GM23338 (cell line): ENCODE measurements at regions not wholly inside any gene's neighbourhood (a gene's known extent, or its start where the extent isn't known, plus 50 kb on each side); places are given as distances from the start of the nearest gene placed in this dataset.

Experiments
- ATAC-seq: fragments of 200-7000 bp; cut with Tn5 transposase; 3 replicates; pipeline ENCODE4 v1.9.1; 2020
- DNase-seq: peaks from one replicate; pipeline ENCODE4 v3.0.0-alpha.2; 2015; ENCODE audit warnings: low spot score
- H2AFZ ChIP-seq: fragments of 200-600 bp; sonication (generic); 2 replicates; pipeline ENCODE4 v1.8.0; 2016; ENCODE audit warnings: antibody characterized with exemption, mild to moderate bottlenecking, moderate library complexity
- H3F3A ChIP-seq: fragments of 200-600 bp; sonication (generic); replicated peaks from 2 replicates; pipeline ENCODE4 v1.8.0; 2017; ENCODE audit warnings: antibody characterized with exemption, mixed run types, low read depth
- H3K27ac ChIP-seq: fragments of 200-600 bp; sonication (generic); 2 replicates; pipeline ENCODE4 v1.6.1; 2016; ENCODE audit warnings: low read depth
- H3K27me3 ChIP-seq: fragments of 200-600 bp; sonication (generic); 2 replicates; pipeline ENCODE4 v1.8.0; 2016; ENCODE audit warnings: mild to moderate bottlenecking, mixed run types, moderate library complexity; ENCODE audit not compliant: insufficient read depth
- H3K36me3 ChIP-seq: fragments of 200-600 bp; sonication (generic); 2 replicates; pipeline ENCODE4 v1.8.0; 2016; ENCODE audit warnings: mild to moderate bottlenecking; ENCODE audit not compliant: insufficient read depth
- H3K4me1 ChIP-seq: fragments of 200-600 bp; sonication (generic); 2 replicates; pipeline ENCODE4 v1.8.0; 2016; ENCODE audit warnings: mild to moderate bottlenecking, moderate library complexity; ENCODE audit not compliant: insufficient read depth
- H3K4me2 ChIP-seq: fragments of 200-600 bp; sonication (generic); 2 replicates; pipeline ENCODE4 v1.7.1; 2017; ENCODE audit warnings: mixed run types
- H3K4me3 ChIP-seq: fragments of 200-600 bp; sonication (generic); 2 replicates; pipeline ENCODE4 v1.6.1; 2016; ENCODE audit warnings: mixed run types
- H3K79me2 ChIP-seq: fragments of 200-600 bp; sonication (generic); replicated peaks from 2 replicates; pipeline ENCODE4 v1.8.0; 2017; ENCODE audit warnings: mild to moderate bottlenecking; ENCODE audit not compliant: insufficient read depth
- H3K9me2 ChIP-seq: fragments of 200-600 bp; sonication (generic); 2 replicates; pipeline ENCODE4 v1.8.0; 2017; ENCODE audit not compliant: insufficient read depth
- H4K20me1 ChIP-seq: fragments of 200-600 bp; sonication (generic); replicated peaks from 2 replicates; pipeline ENCODE4 v1.8.0; 2017; ENCODE audit warnings: mild to moderate bottlenecking; ENCODE audit not compliant: insufficient read depth
- H3K27ac Mint-ChIP-seq: 2 replicates; pipeline ENCODE4 v1.8.0; 2020; ENCODE audit warnings: inconsistent platforms, mild to moderate bottlenecking, moderate library complexity, mixed read lengths
- H3K27me3 Mint-ChIP-seq: 3 replicates; pipeline ENCODE4 v1.8.0; 2022; ENCODE audit warnings: low read depth, mild to moderate bottlenecking, moderate library complexity, mixed read lengths, inconsistent platforms; ENCODE audit not compliant: insufficient read depth, poor library complexity
- H3K36me3 Mint-ChIP-seq: 3 replicates; pipeline ENCODE4 v1.8.0; 2021; ENCODE audit warnings: low read depth, mild to moderate bottlenecking, inconsistent platforms, moderate library complexity, mixed read lengths
- H3K4me1 Mint-ChIP-seq: 3 replicates; pipeline ENCODE4 v1.8.0; 2020; ENCODE audit warnings: mild to moderate bottlenecking, inconsistent platforms, mixed read lengths
- H3K4me3 Mint-ChIP-seq: 3 replicates; pipeline ENCODE4 v1.8.0; 2021; ENCODE audit warnings: moderate library complexity, mild to moderate bottlenecking, inconsistent platforms, mixed read lengths
- H3K9me3 Mint-ChIP-seq: 3 replicates; pipeline ENCODE4 v1.8.0; 2020; ENCODE audit warnings: moderate library complexity, mild to moderate bottlenecking, inconsistent platforms, mixed read lengths
- CTCF ChIP-seq, 2 experiments: fragments of 200-600 bp in 1 of 2; sonication (generic) in 1 of 2; conservative IDR thresholded peaks; 2 replicates each; pipeline versions ENCODE4 v1.5.1 to v1.6.1; 2016 to 2017; ENCODE audit warnings: antibody characterized with exemption in 2 of 2, low read depth in 2 of 2, mild to moderate bottlenecking in 2 of 2, moderate library complexity in 1 of 2
- EZH2phosphoT487 ChIP-seq: fragments of 200-600 bp; sonication (generic); IDR thresholded peaks from one replicate; pipeline ENCODE4 v1.8.1; 2018; ENCODE audit warnings: antibody characterized with exemption; ENCODE audit not compliant: unreplicated experiment
- JUNB ChIP-seq: IDR thresholded peaks from one replicate; pipeline ENCODE4 v1.6.1; 2016; ENCODE audit warnings: antibody characterized with exemption; ENCODE audit not compliant: unreplicated experiment
- NANOG ChIP-seq: IDR thresholded peaks from 2 replicates; pipeline ENCODE4 v1.6.1; 2016; ENCODE audit warnings: antibody characterized with exemption, borderline replicate concordance
- POLR2AphosphoS5 ChIP-seq: IDR thresholded peaks from 2 replicates; pipeline ENCODE4 v1.6.1; 2016; ENCODE audit warnings: antibody characterized with exemption, low read depth
- REST ChIP-seq: IDR thresholded peaks from one replicate; pipeline ENCODE4 v1.6.1; 2018; ENCODE audit warnings: antibody characterized with exemption; ENCODE audit not compliant: unreplicated experiment
- STAT1 ChIP-seq: IDR thresholded peaks from one replicate; pipeline ENCODE4 v1.6.1; 2016; ENCODE audit warnings: antibody characterized with exemption; ENCODE audit not compliant: unreplicated experiment
- ZNF114 ChIP-seq: fragments of 250-450 bp; sonication (Bioruptor Pico); IDR thresholded peaks from 2 replicates; pipeline ENCODE4 v1.5.0; 2020; ENCODE audit warnings: mild to moderate bottlenecking, moderate library complexity
- ZNF331 ChIP-seq: fragments of 250-450 bp; sonication (Bioruptor Pico); IDR thresholded peaks from 2 replicates; pipeline ENCODE4 v1.5.0; 2020; ENCODE audit warnings: low read depth, mild to moderate bottlenecking, moderate library complexity
- ZNF462 ChIP-seq: fragments of 250-450 bp; sonication (Bioruptor Pico); IDR thresholded peaks from 2 replicates; pipeline ENCODE4 v1.5.0; 2020; ENCODE audit warnings: mild to moderate bottlenecking, moderate library complexity

- Mint-ChIP-seq H3K9me3 (no peaks in the 10 kb centered on the region), H3K4me3 (no peak overlapping the region), H3K27ac (no peak overlapping the region), H3K36me3 (no peaks in the 10 kb centered on the region), H3K4me1 (no peaks in the 10 kb centered on the region), H3K27me3 (no peaks in the 10 kb centered on the region)
- H3F3A ChIP-seq, result no peaks in the 10 kb centered on the region
- ATAC-seq (no peak), DNase-seq (no peak)
- H3K4me3 ChIP-seq, result no peak overlapping the region
- no peak overlapping the region for H3K27ac ChIP-seq
- no peaks in the 10 kb centered on the region for H3K36me3 ChIP-seq
- H3K4me1 ChIP-seq, result no peaks in the 10 kb centered on the region
- H3K79me2 ChIP-seq, result no peaks in the 10 kb centered on the region
- no peaks in the 10 kb centered on the region for H3K9me2 ChIP-seq
- TF ChIP-seq NANOG, result no peak
- TF ChIP-seq JUNB, result no peak
- TF ChIP-seq REST, result no peak
- no peak for TF ChIP-seq ZNF462 (CRISPR knock-in tag)
- no peak for TF ChIP-seq ZNF331 (CRISPR knock-in tag)
- TF ChIP-seq EZH2phosphoT487, result no peak
- TF ChIP-seq CTCF (conservative IDR thresholded peaks at IDR 0.05; ENCODE audit: low read depth in 2 of 2), result no peak
- TF ChIP-seq STAT1, result no peak
- TF ChIP-seq POLR2AphosphoS5, result no peak
- TF ChIP-seq ZNF114 (CRISPR knock-in tag), result no peak
- H2AFZ ChIP-seq, result no peak overlapping the region
- no peak overlapping the region for H3K4me2 ChIP-seq
- no peaks in the 10 kb centered on the region for H3K27me3 ChIP-seq
- H4K20me1 ChIP-seq, result no peaks in the 10 kb centered on the region
These were observed 142.4 kb downstream of the APIP start for GRCh38 chr11:34773826-34774225.
